ENCODE measurements at regions not wholly inside any gene's neighbourhood (a gene's known extent, or its start where the extent isn't known, plus 50 kb on each side); places are given as distances from the start of the nearest gene placed in this dataset.

DNA sequence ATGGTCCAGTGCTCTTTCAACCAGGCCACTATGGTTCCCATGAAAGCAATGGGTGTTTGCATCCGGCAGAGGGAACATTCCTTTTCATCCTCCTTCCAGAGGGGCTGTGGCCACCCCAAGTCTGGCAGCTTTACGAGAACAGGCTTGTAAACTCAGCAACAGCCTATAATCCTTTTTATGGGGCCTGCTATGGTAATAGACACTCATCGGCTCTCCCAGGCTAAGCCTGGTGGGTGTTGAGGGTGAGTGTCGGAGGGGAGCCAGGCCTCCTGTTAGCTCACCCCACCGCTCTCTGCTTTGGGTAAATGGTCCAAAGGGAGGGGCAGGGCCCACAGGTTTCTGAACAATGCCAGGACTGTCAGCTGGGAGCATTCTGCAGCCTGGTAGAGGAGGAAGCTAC is 111.6 kb upstream of the CD82 start:
- TF ChIP-seq, protein P1, sequence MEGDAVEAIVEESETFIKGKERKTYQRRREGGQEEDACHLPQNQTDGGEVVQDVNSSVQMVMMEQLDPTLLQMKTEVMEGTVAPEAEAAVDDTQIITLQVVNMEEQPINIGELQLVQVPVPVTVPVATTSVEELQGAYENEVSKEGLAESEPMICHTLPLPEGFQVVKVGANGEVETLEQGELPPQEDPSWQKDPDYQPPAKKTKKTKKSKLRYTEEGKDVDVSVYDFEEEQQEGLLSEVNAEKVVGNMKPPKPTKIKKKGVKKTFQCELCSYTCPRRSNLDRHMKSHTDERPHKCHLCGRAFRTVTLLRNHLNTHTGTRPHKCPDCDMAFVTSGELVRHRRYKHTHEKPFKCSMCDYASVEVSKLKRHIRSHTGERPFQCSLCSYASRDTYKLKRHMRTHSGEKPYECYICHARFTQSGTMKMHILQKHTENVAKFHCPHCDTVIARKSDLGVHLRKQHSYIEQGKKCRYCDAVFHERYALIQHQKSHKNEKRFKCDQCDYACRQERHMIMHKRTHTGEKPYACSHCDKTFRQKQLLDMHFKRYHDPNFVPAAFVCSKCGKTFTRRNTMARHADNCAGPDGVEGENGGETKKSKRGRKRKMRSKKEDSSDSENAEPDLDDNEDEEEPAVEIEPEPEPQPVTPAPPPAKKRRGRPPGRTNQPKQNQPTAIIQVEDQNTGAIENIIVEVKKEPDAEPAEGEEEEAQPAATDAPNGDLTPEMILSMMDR (IDR thresholded peaks at IDR 0.05; ENCODE audit: low read depth, low read length, poor library complexity, severe bottlenecking): no peak
- no peak for TF ChIP-seq EZH2phosphoT487 (IDR thresholded peaks at IDR 0.05; ENCODE audit: borderline replicate concordance, low read length)
